H9 (cell line): ENCODE measurements at regions not wholly inside any gene's neighbourhood (a gene's known extent, or its start where the extent isn't known, plus 50 kb on each side); places are given as distances from the start of the nearest gene placed in this dataset.

Experiments
- DNase-seq: peaks from one replicate; pipeline ENCODE4 v3.0.0-alpha.2; 2017
- H2AFZ ChIP-seq: one replicate; pipeline ENCODE4 v1.6.1; 2013; ENCODE audit warnings: mild to moderate bottlenecking, low read length, control low read depth, moderate library complexity
- H2AK5ac ChIP-seq: 2 replicates; pipeline ENCODE4 v1.6.1; 2013; ENCODE audit warnings: low read length, control low read depth, mixed read lengths; ENCODE audit not compliant: insufficient read length
- H2BK120ac ChIP-seq: one replicate; pipeline ENCODE4 v1.6.1; 2013; ENCODE audit warnings: low read depth, mild to moderate bottlenecking, low read length, control low read depth, inconsistent platforms; ENCODE audit not compliant: poor library complexity, severe bottlenecking
- H2BK12ac ChIP-seq: 2 replicates; pipeline ENCODE4 v1.6.1; 2013; ENCODE audit warnings: low read length, control low read depth, mixed read lengths, low read depth; ENCODE audit not compliant: insufficient read length
- H2BK15ac ChIP-seq: 2 replicates; pipeline ENCODE4 v1.6.1; 2013; ENCODE audit warnings: low read depth, low read length, control low read depth
- H2BK20ac ChIP-seq: one replicate; pipeline ENCODE4 v1.6.1; 2013; ENCODE audit warnings: low read depth, mild to moderate bottlenecking, low read length, control low read depth, inconsistent platforms; ENCODE audit not compliant: poor library complexity, severe bottlenecking
- H2BK5ac ChIP-seq: 2 replicates; pipeline ENCODE4 v1.6.1; 2013; ENCODE audit warnings: low read length, control low read depth, mixed read lengths; ENCODE audit not compliant: insufficient read length
- H3K14ac ChIP-seq: 2 replicates; pipeline ENCODE4 v1.6.1; 2013; ENCODE audit warnings: low read length, control low read depth; ENCODE audit not compliant: insufficient read depth
- H3K18ac ChIP-seq: 2 replicates; pipeline ENCODE4 v1.6.1; 2013; ENCODE audit warnings: low read depth, mild to moderate bottlenecking, mixed read lengths, low read length, control low read depth; ENCODE audit not compliant: insufficient read length
- H3K23ac ChIP-seq: 2 replicates; pipeline ENCODE4 v1.6.1; 2013; ENCODE audit warnings: low read length, control low read depth, mixed read lengths, low read depth; ENCODE audit not compliant: insufficient read length
- H3K23me2 ChIP-seq: 2 replicates; pipeline ENCODE4 v1.6.1; 2013; ENCODE audit warnings: low read depth, mild to moderate bottlenecking, mixed read lengths, low read length, control low read depth; ENCODE audit not compliant: insufficient read length, poor library complexity, severe bottlenecking
- H3K27ac ChIP-seq: 2 replicates; pipeline ENCODE4 v1.5.1; 2013; ENCODE audit warnings: low read length, control low read depth, mixed read lengths, low read depth; ENCODE audit not compliant: insufficient read length
- H3K27me3 ChIP-seq: 2 replicates; pipeline ENCODE4 v1.6.1; 2013; ENCODE audit warnings: low read length, control low read depth, inconsistent platforms; ENCODE audit not compliant: insufficient read depth
- H3K4ac ChIP-seq: 2 replicates; pipeline ENCODE4 v1.6.1; 2013; ENCODE audit warnings: low read depth, mild to moderate bottlenecking, control low read depth, inconsistent platforms, low read length, moderate library complexity
- H3K4me1 ChIP-seq: 2 replicates; pipeline ENCODE4 v1.6.1; 2013; ENCODE audit warnings: low read length, control low read depth, inconsistent platforms; ENCODE audit not compliant: insufficient read depth
- H3K4me2 ChIP-seq: 2 replicates; pipeline ENCODE4 v1.6.1; 2013; ENCODE audit warnings: low read length, control low read depth, mixed read lengths; ENCODE audit not compliant: insufficient read length, insufficient read depth
- H3K56ac ChIP-seq: 2 replicates; pipeline ENCODE4 v1.6.1; 2013; ENCODE audit warnings: low read depth, mild to moderate bottlenecking, mixed read lengths, low read length, control low read depth; ENCODE audit not compliant: insufficient read length
- H3K79me1 ChIP-seq: 2 replicates; pipeline ENCODE4 v1.6.1; 2013; ENCODE audit warnings: low read depth, mild to moderate bottlenecking, moderate library complexity, low read length, control low read depth, inconsistent platforms; ENCODE audit not compliant: insufficient read depth, poor library complexity, severe bottlenecking
- H3K79me2 ChIP-seq: 2 replicates; pipeline ENCODE4 v1.6.1; 2013; ENCODE audit warnings: low read length, control low read depth, inconsistent platforms; ENCODE audit not compliant: insufficient read depth
- H3K9ac ChIP-seq: 2 replicates; pipeline ENCODE4 v1.6.1; 2013; ENCODE audit warnings: low read length, control low read depth, mixed read lengths; ENCODE audit not compliant: insufficient read length; ENCODE audit errors: extremely low read depth
- H3K9me3 ChIP-seq: one replicate; pipeline ENCODE4 v1.6.1; 2013; ENCODE audit warnings: low read depth, low read length, inconsistent platforms; ENCODE audit not compliant: control insufficient read depth
- H3T11ph ChIP-seq: one replicate; pipeline ENCODE4 v1.6.1; 2013; ENCODE audit warnings: mild to moderate bottlenecking, low read length, control low read depth, inconsistent platforms
- H4K20me1 ChIP-seq: one replicate; pipeline ENCODE4 v1.6.1; 2013; ENCODE audit not compliant: control insufficient read depth, insufficient read length, insufficient read depth
- H4K5ac ChIP-seq: 2 replicates; pipeline ENCODE4 v1.6.1; 2013; ENCODE audit warnings: low read depth, mild to moderate bottlenecking, mixed read lengths, low read length, control low read depth; ENCODE audit not compliant: insufficient read length
- H4K8ac ChIP-seq: replicated peaks from 2 replicates; pipeline ENCODE4 v1.6.1; 2013; ENCODE audit warnings: low read length, control low read depth, mixed read lengths, low read depth; ENCODE audit not compliant: insufficient read length
- H4K91ac ChIP-seq: 2 replicates; pipeline ENCODE4 v1.6.1; 2013; ENCODE audit warnings: low read depth, mild to moderate bottlenecking, moderate library complexity, mixed read lengths, low read length, control low read depth; ENCODE audit not compliant: insufficient read length
- H3K27ac Mint-ChIP-seq, 3 experiments: 2 replicates in 2 of 3; 3 replicates in 1 of 3; pipeline ENCODE4 v1.8.0; 2020 to 2021; ENCODE audit warnings: mixed read lengths in 3 of 3, mild to moderate bottlenecking in 1 of 3, moderate library complexity in 1 of 3
- H3K27me3 Mint-ChIP-seq: 2 replicates; pipeline ENCODE4 v1.8.0; 2021; ENCODE audit warnings: low read depth, mild to moderate bottlenecking, moderate library complexity, mixed read lengths
- H3K36me3 Mint-ChIP-seq, 3 experiments: 2 replicates in 2 of 3; 3 replicates in 1 of 3; pipeline ENCODE4 v1.8.0; 2020 to 2021; ENCODE audit warnings: low read depth in 3 of 3, mixed read lengths in 3 of 3; ENCODE audit not compliant: insufficient read depth in 1 of 3
- H3K4me1 Mint-ChIP-seq, 2 experiments: 2 replicates each; pipeline ENCODE4 v1.8.0; 2020; ENCODE audit warnings: mixed read lengths in 2 of 2
- H3K4me3 Mint-ChIP-seq, 2 experiments: 2 replicates in 1 of 2; 3 replicates in 1 of 2; pipeline ENCODE4 v1.8.0; 2020 to 2021; ENCODE audit warnings: mild to moderate bottlenecking in 2 of 2, mixed read lengths in 2 of 2, moderate library complexity in 1 of 2
- H3K9me3 Mint-ChIP-seq, 2 experiments: 2 replicates in 1 of 2; 3 replicates in 1 of 2; pipeline ENCODE4 v1.8.0; 2020; ENCODE audit warnings: mild to moderate bottlenecking in 2 of 2, mixed read lengths in 2 of 2, moderate library complexity in 1 of 2
- WGBS: extraction: QIAGEN DNeasy Blood & Tissue Kit; methylation state at CpG from one replicate; pipeline ENCODE4 v1.1.7; 2013; ENCODE audit warnings: missing lambda C conversion rate, low lambda C conversion rate, mixed read lengths; ENCODE audit not compliant: insufficient read length; ENCODE audit errors: extremely low coverage; 5-methylcytosine and 5-hydroxymethylcytosine counted together
- TF ChIP-seq, protein P1 (sequence below): fragments of 200-600 bp; sonication (generic); conservative IDR thresholded peaks from 3 replicates; pipeline ENCODE4 v1.8.0; 2021; ENCODE audit warnings: antibody characterized with exemption, mild to moderate bottlenecking

DNA sequence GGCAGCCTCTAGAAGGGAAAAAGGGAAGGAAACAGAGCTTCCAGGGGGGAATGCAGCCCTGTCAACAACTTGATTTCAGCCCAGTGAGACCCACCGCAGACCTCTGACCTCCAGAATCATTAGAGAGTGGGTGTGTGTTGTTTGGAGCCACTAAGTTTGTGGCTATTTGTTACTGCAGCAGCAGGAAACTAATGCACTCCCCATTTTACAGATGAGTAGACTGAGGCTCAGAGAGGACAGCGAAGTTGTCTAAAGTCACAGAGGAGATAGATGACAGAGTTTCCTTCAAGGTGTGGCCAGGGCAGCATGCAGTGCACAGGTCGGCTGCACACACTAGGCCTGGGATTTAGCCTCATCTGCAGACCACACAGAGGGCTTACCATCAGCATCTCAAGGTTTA is 81.8 kb upstream of the ALDH1L1 start:
- no peaks in the 10 kb centered on the region for H3K79me1 ChIP-seq
- no peak overlapping the region for H4K8ac ChIP-seq
- H3K9ac ChIP-seq, result no peak overlapping the region
- peaks cover 3 to 6% of the 10 kb centered on the region in 2 experiments; a peak in 3 of 5 replicates for H3K9me3 Mint-ChIP-seq
- no peak overlapping the region for H3K27ac Mint-ChIP-seq
- H3K23me2 ChIP-seq, result peaks cover 3% of the 10 kb centered on the region
- H3K4ac ChIP-seq, result no peak overlapping the region
- peaks cover 26 to 32% of the 10 kb centered on the region in 2 experiments for H3K4me1 Mint-ChIP-seq
- no peak overlapping the region for H3K18ac ChIP-seq
- no peak overlapping the region for H4K91ac ChIP-seq
- no peaks in the 10 kb centered on the region for H3K27me3 ChIP-seq
- H3K4me2 ChIP-seq, result no peak overlapping the region
- no peak overlapping the region for H2BK20ac ChIP-seq
- H3K14ac ChIP-seq, result no peak overlapping the region
- no peak overlapping the region for H2BK15ac ChIP-seq
- H3T11ph ChIP-seq, result no peak overlapping the region
- no peak overlapping the region for H2BK12ac ChIP-seq
- peaks cover 2 to 8% (median 4%) of the 10 kb centered on the region in 3 experiments; a peak in 5 of 7 replicates for H3K36me3 Mint-ChIP-seq
- no peaks in the 10 kb centered on the region for H3K9me3 ChIP-seq
- no peak overlapping the region for H3K27ac ChIP-seq
- H2BK120ac ChIP-seq, result no peak overlapping the region
- DNase-seq, result no peak
- no peak overlapping the region for H2AFZ ChIP-seq
- H4K5ac ChIP-seq, result no peak overlapping the region
- H3K23ac ChIP-seq, result no peak overlapping the region
- H2BK5ac ChIP-seq, result no peak overlapping the region
- H3K79me2 ChIP-seq, result no peaks in the 10 kb centered on the region
- H3K4me1 ChIP-seq, result no peaks in the 10 kb centered on the region; the same call in 1 of the 2 replicates
- no CpG with 5 or more reads among the region's 3 CpGs for WGBS
- H4K20me1 ChIP-seq, result no peaks in the 10 kb centered on the region
- no peak overlapping the region for H3K56ac ChIP-seq
- TF ChIP-seq, protein P1, sequence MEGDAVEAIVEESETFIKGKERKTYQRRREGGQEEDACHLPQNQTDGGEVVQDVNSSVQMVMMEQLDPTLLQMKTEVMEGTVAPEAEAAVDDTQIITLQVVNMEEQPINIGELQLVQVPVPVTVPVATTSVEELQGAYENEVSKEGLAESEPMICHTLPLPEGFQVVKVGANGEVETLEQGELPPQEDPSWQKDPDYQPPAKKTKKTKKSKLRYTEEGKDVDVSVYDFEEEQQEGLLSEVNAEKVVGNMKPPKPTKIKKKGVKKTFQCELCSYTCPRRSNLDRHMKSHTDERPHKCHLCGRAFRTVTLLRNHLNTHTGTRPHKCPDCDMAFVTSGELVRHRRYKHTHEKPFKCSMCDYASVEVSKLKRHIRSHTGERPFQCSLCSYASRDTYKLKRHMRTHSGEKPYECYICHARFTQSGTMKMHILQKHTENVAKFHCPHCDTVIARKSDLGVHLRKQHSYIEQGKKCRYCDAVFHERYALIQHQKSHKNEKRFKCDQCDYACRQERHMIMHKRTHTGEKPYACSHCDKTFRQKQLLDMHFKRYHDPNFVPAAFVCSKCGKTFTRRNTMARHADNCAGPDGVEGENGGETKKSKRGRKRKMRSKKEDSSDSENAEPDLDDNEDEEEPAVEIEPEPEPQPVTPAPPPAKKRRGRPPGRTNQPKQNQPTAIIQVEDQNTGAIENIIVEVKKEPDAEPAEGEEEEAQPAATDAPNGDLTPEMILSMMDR, result no peak
- no peak overlapping the region for H3K4me3 Mint-ChIP-seq
- H3K27me3 Mint-ChIP-seq, result peaks cover 11% of the 10 kb centered on the region
- H2AK5ac ChIP-seq, result no peak overlapping the region
